SK-N-SH (cell line): ENCODE measurements at regions not wholly inside any gene's neighbourhood (a gene's known extent, or its start where the extent isn't known, plus 50 kb on each side); places are given as distances from the start of the nearest gene placed in this dataset.

ENCODE experiments used
- CTCF ChIA-PET: fragments of 300-600, 350-600 bp; formaldehyde crosslinking; extraction: SDS; loops from one replicate; lab custom pipeline; 2021; lab: Yijun Ruan, JAX
- POLR2A ChIA-PET: fragments of 350-600 bp; sonication (Branson Sonifier 250); formaldehyde crosslinking; extraction: SDS; loops from one replicate; lab custom pipeline; 2020; ENCODE audit warnings: antibody characterized with exemption, inconsistent platforms; lab: Yijun Ruan, JAX
- DNase-seq: peaks from one replicate; pipeline ENCODE4 v3.0.0; 2012
- H2AFZ ChIP-seq: fragments of 200-600 bp; sonication (generic); 2 replicates; pipeline ENCODE4 v1.8.1; 2016; ENCODE audit warnings: antibody characterized with exemption, mild to moderate bottlenecking, low read depth
- H3F3A ChIP-seq: fragments of 200-600 bp; sonication (generic); replicated peaks from 2 replicates; pipeline ENCODE3; 2016; ENCODE audit warnings: antibody characterized with exemption, mild to moderate bottlenecking; ENCODE audit not compliant: insufficient read depth
- H3K27ac ChIP-seq, 2 experiments: fragments of 200-500 bp in 1 of 2; fragments of 200-600 bp in 1 of 2; sonication (Bioruptor generic) in 1 of 2; sonication (generic), shearing (Covaris generic) in 1 of 2; 2 replicates each; pipeline versions ENCODE4 v1.5.1 to v1.6.1; 2014 to 2016; ENCODE audit warnings: low read depth in 2 of 2, inconsistent platforms in 1 of 2, low read length in 1 of 2, mild to moderate bottlenecking in 1 of 2, mixed read lengths in 1 of 2
- H3K27me3 ChIP-seq: fragments of 200-600 bp; sonication (generic), shearing (Covaris generic); 2 replicates; pipeline ENCODE4 v1.6.1; 2016; ENCODE audit warnings: mixed run types; ENCODE audit not compliant: insufficient read depth
- H3K36me3 ChIP-seq, 2 experiments: fragments of 200-500 bp in 1 of 2; fragments of 200-600 bp in 1 of 2; sonication (Bioruptor generic) in 1 of 2; sonication (generic) in 1 of 2; replicated peaks in 1 of 2; 2 replicates each; pipeline versions ENCODE3 to v1.5.1; 2014 to 2016; ENCODE audit warnings: low read length in 1 of 2, mild to moderate bottlenecking in 1 of 2; ENCODE audit not compliant: insufficient read depth in 2 of 2, control insufficient read depth in 1 of 2
- H3K4me1 ChIP-seq, 2 experiments: fragments of 200-500 bp in 1 of 2; fragments of 200-600 bp in 1 of 2; sonication (Bioruptor generic) in 1 of 2; sonication (generic), shearing (Covaris generic) in 1 of 2; 2 replicates each; pipeline versions ENCODE4 v1.5.1 to v1.6.1; 2014 to 2016; ENCODE audit warnings: low read depth in 1 of 2, low read length in 1 of 2, mixed run types in 1 of 2; ENCODE audit not compliant: insufficient read depth in 2 of 2, control insufficient read depth in 1 of 2
- H3K4me2 ChIP-seq: fragments of 200-600 bp; sonication (generic), shearing (Covaris generic); 2 replicates; pipeline ENCODE4 v1.6.1; 2017; ENCODE audit warnings: mixed run types
- H3K4me3 ChIP-seq, 2 experiments: fragments of 200-500 bp in 1 of 2; fragments of 200-600 bp in 1 of 2; sonication (Bioruptor generic) in 1 of 2; sonication (generic), shearing (Covaris generic) in 1 of 2; 2 replicates each; pipeline versions ENCODE4 v1.5.1 to v1.8.1; 2014 to 2016; ENCODE audit warnings: low read depth in 2 of 2, inconsistent platforms in 1 of 2, low read length in 1 of 2, mild to moderate bottlenecking in 1 of 2, mixed read lengths in 1 of 2, moderate library complexity in 1 of 2
- H3K79me2 ChIP-seq: fragments of 200-600 bp; sonication (generic); 2 replicates; pipeline ENCODE4 v1.8.1; 2017; ENCODE audit warnings: mild to moderate bottlenecking; ENCODE audit not compliant: insufficient read depth
- H3K9ac ChIP-seq: fragments of 200-600 bp; sonication (generic); 2 replicates; pipeline ENCODE4 v1.6.1; 2017; ENCODE audit warnings: mixed run types
- H3K9me2 ChIP-seq: fragments of 200-600 bp; sonication (generic); 2 replicates; pipeline ENCODE4 v1.6.1; 2017; ENCODE audit warnings: mixed run types
- H3K9me3 ChIP-seq: fragments of 200-600 bp; sonication (generic); 2 replicates; pipeline ENCODE4 v1.6.1; 2017; ENCODE audit warnings: mixed run types, mild to moderate bottlenecking, moderate library complexity
- H4K20me1 ChIP-seq: fragments of 200-600 bp; sonication (generic); 2 replicates; pipeline ENCODE4 v1.6.1; 2017; ENCODE audit warnings: mild to moderate bottlenecking, mixed run types; ENCODE audit not compliant: insufficient read depth
- CHD2 ChIP-seq: fragments of 150-350 bp; IDR thresholded peaks from 2 replicates; pipeline ENCODE4 v1.6.1; 2018; ENCODE audit warnings: low read length; ENCODE audit not compliant: partially characterized antibody
- EZH2phosphoT487 ChIP-seq: fragments of 200-600 bp; sonication (generic); IDR thresholded peaks from 2 replicates; pipeline ENCODE4 v1.6.1; 2017; ENCODE audit warnings: low read depth, mixed run types, mild to moderate bottlenecking, antibody characterized with exemption, moderate library complexity, borderline replicate concordance
- FOXM1 ChIP-seq: IDR thresholded peaks from 2 replicates; pipeline ENCODE4 v1.4.0; 2012; ENCODE audit warnings: low read depth, mild to moderate bottlenecking
- GABPA ChIP-seq: IDR thresholded peaks from 2 replicates; pipeline ENCODE4 v1.4.0; 2012; ENCODE audit warnings: low read depth, mild to moderate bottlenecking
- JUND ChIP-seq: IDR thresholded peaks from 2 replicates; pipeline ENCODE4 v1.4.0; 2012
- MEF2A ChIP-seq: IDR thresholded peaks from 2 replicates; pipeline ENCODE4 v1.4.0; 2012; ENCODE audit warnings: low read depth, borderline replicate concordance
- MXI1 ChIP-seq: IDR thresholded peaks from 2 replicates; pipeline ENCODE4 v1.6.1; 2012; ENCODE audit warnings: mild to moderate bottlenecking, low read depth, low read length, improper control_type of control experiment
- NRF1 ChIP-seq: IDR thresholded peaks from 2 replicates; pipeline ENCODE4 v1.6.1; 2012; ENCODE audit warnings: low read depth, mild to moderate bottlenecking, low read length
- RCOR1 ChIP-seq: fragments of 150-350 bp; IDR thresholded peaks from 2 replicates; pipeline ENCODE4 v1.6.1; 2017; ENCODE audit warnings: antibody characterized with exemption, low read length
- RFX5 ChIP-seq: IDR thresholded peaks from 2 replicates; pipeline ENCODE4 v1.6.1; 2012; ENCODE audit warnings: mild to moderate bottlenecking, improper control_type of control experiment, low read length
- SIN3A ChIP-seq: IDR thresholded peaks from 2 replicates; pipeline ENCODE4 v1.6.1; 2012; ENCODE audit warnings: low read depth, mild to moderate bottlenecking, low read length, moderate library complexity, borderline replicate concordance
- SMC3 ChIP-seq: IDR thresholded peaks from 2 replicates; pipeline ENCODE4 v1.6.1; 2012; ENCODE audit warnings: low read depth, low read length, improper control_type of control experiment
- TCF12 ChIP-seq: IDR thresholded peaks from 2 replicates; pipeline ENCODE4 v1.4.0; 2012
- YY1 ChIP-seq: IDR thresholded peaks from 2 replicates; pipeline ENCODE4 v1.4.0; 2012; ENCODE audit warnings: low read depth, mild to moderate bottlenecking
- WGBS: methylation state at CpG from one replicate; pipeline ENCODE4 v1.1.6; 2017; ENCODE audit warnings: low lambda C conversion rate; 5-methylcytosine and 5-hydroxymethylcytosine counted together
- TF ChIP-seq, protein P1 (sequence below): fragments of 150-350 bp; IDR thresholded peaks from 2 replicates; pipeline ENCODE4 v1.6.1; 2017; ENCODE audit warnings: antibody characterized with exemption, low read length, low read depth, borderline replicate concordance
- TF ChIP-seq, protein P2 (sequence below): fragments of 150-350 bp; IDR thresholded peaks from 2 replicates; pipeline ENCODE4 v1.6.1; 2016; ENCODE audit warnings: mild to moderate bottlenecking, low read depth, low read length
- TF ChIP-seq, protein P3 (sequence below): IDR thresholded peaks from 2 replicates; pipeline ENCODE4 v1.4.0; 2012; ENCODE audit warnings: low read depth, borderline replicate concordance
- TF ChIP-seq, protein P4 (sequence below): IDR thresholded peaks from 2 replicates; pipeline ENCODE4 v1.6.1; 2012; ENCODE audit warnings: mild to moderate bottlenecking, low read depth, low read length, moderate library complexity
- TF ChIP-seq, protein P5 (sequence below): IDR thresholded peaks from 2 replicates; pipeline ENCODE4 v1.4.0; 2012; ENCODE audit warnings: low read depth
- TF ChIP-seq, protein P6 (sequence below): IDR thresholded peaks from 2 replicates; pipeline ENCODE4; 2012

DNA sequence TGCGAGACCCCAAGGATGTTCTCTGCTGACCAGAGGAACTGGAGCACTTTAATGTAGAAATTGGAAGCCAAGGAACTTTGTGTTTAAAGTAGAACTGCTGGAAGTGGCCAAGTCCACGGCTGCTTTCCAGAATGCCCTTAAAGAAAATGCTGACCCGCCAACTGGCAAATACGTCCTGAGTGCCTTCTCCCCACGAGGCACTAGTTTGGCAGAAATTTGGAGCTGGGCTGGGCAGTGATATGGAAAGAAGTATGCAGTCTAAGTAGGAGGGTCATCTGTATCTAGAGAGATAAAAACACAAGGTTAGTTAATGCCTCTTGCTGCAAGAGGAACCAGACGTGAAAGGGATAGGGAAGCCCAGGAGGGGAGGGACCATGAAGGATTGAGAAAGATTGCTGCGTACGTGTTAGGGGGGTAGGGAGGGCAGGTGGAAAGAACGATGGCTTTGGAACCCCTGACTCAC, 59.3 kb upstream of the RFX8 start:
- Histone ChIP-seq H3K27me3 (no peaks in the 10 kb centered on the region), H3K9me3 (no peaks in the 10 kb centered on the region), H3K4me2 (no peak overlapping the region), H3K36me3 (no peaks in the 10 kb centered on the region), H3K27ac (no peak overlapping the region), H3K79me2 (no peaks in the 10 kb centered on the region), H3K4me1 (no peaks in the 10 kb centered on the region), H2AFZ (no peak overlapping the region), H3K4me3 (no peak overlapping the region), H3K9me2 (no peaks in the 10 kb centered on the region), H4K20me1 (no peaks in the 10 kb centered on the region), H3K9ac (no peak overlapping the region), H3F3A (peaks cover 9% of the 10 kb centered on the region)
- no peak for DNase-seq
- POLR2A ChIA-PET: no interaction called here
- 85% methylated on average over 9 of the region's 9 CpGs for whole genome bisulfite sequencing
- CTCF ChIA-PET: no interaction called here
- TF ChIP-seq, protein P1, sequence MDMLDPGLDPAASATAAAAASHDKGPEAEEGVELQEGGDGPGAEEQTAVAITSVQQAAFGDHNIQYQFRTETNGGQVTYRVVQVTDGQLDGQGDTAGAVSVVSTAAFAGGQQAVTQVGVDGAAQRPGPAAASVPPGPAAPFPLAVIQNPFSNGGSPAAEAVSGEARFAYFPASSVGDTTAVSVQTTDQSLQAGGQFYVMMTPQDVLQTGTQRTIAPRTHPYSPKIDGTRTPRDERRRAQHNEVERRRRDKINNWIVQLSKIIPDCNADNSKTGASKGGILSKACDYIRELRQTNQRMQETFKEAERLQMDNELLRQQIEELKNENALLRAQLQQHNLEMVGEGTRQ: no peak
- TF ChIP-seq RCOR1 (no peak), EZH2phosphoT487 (no peak), CHD2 (no peak), FOXM1 (no peak), TCF12 (no peak), YY1 (no peak), MEF2A (no peak), MXI1 (no peak), GABPA (no peak), SMC3 (no peak), SIN3A (no peak), NRF1 (no peak), RFX5 (no peak), JUND (no peak)
- TF ChIP-seq, protein P2, sequence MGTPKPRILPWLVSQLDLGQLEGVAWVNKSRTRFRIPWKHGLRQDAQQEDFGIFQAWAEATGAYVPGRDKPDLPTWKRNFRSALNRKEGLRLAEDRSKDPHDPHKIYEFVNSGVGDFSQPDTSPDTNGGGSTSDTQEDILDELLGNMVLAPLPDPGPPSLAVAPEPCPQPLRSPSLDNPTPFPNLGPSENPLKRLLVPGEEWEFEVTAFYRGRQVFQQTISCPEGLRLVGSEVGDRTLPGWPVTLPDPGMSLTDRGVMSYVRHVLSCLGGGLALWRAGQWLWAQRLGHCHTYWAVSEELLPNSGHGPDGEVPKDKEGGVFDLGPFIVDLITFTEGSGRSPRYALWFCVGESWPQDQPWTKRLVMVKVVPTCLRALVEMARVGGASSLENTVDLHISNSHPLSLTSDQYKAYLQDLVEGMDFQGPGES: no peak
- TF ChIP-seq, protein P3, sequence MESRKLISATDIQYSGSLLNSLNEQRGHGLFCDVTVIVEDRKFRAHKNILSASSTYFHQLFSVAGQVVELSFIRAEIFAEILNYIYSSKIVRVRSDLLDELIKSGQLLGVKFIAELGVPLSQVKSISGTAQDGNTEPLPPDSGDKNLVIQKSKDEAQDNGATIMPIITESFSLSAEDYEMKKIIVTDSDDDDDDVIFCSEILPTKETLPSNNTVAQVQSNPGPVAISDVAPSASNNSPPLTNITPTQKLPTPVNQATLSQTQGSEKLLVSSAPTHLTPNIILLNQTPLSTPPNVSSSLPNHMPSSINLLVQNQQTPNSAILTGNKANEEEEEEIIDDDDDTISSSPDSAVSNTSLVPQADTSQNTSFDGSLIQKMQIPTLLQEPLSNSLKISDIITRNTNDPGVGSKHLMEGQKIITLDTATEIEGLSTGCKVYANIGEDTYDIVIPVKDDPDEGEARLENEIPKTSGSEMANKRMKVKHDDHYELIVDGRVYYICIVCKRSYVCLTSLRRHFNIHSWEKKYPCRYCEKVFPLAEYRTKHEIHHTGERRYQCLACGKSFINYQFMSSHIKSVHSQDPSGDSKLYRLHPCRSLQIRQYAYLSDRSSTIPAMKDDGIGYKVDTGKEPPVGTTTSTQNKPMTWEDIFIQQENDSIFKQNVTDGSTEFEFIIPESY: no peak
- TF ChIP-seq, protein P4, sequence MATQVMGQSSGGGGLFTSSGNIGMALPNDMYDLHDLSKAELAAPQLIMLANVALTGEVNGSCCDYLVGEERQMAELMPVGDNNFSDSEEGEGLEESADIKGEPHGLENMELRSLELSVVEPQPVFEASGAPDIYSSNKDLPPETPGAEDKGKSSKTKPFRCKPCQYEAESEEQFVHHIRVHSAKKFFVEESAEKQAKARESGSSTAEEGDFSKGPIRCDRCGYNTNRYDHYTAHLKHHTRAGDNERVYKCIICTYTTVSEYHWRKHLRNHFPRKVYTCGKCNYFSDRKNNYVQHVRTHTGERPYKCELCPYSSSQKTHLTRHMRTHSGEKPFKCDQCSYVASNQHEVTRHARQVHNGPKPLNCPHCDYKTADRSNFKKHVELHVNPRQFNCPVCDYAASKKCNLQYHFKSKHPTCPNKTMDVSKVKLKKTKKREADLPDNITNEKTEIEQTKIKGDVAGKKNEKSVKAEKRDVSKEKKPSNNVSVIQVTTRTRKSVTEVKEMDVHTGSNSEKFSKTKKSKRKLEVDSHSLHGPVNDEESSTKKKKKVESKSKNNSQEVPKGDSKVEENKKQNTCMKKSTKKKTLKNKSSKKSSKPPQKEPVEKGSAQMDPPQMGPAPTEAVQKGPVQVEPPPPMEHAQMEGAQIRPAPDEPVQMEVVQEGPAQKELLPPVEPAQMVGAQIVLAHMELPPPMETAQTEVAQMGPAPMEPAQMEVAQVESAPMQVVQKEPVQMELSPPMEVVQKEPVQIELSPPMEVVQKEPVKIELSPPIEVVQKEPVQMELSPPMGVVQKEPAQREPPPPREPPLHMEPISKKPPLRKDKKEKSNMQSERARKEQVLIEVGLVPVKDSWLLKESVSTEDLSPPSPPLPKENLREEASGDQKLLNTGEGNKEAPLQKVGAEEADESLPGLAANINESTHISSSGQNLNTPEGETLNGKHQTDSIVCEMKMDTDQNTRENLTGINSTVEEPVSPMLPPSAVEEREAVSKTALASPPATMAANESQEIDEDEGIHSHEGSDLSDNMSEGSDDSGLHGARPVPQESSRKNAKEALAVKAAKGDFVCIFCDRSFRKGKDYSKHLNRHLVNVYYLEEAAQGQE: no peak
- TF ChIP-seq, protein P5, sequence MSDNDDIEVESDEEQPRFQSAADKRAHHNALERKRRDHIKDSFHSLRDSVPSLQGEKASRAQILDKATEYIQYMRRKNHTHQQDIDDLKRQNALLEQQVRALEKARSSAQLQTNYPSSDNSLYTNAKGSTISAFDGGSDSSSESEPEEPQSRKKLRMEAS: no peak
- TF ChIP-seq, protein P6, sequence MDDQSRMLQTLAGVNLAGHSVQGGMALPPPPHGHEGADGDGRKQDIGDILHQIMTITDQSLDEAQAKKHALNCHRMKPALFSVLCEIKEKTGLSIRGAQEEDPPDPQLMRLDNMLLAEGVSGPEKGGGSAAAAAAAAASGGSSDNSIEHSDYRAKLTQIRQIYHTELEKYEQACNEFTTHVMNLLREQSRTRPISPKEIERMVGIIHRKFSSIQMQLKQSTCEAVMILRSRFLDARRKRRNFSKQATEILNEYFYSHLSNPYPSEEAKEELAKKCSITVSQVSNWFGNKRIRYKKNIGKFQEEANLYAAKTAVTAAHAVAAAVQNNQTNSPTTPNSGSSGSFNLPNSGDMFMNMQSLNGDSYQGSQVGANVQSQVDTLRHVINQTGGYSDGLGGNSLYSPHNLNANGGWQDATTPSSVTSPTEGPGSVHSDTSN: no peak
